Left ventricle myocardium inferior (tissue), 1 donor: ENCODE measurements at regions not wholly inside any gene's neighbourhood (a gene's known extent, or its start where the extent isn't known, plus 50 kb on each side); places are given as distances from the start of the nearest gene placed in this dataset.

ENCODE experiments used
- DNase-seq: peaks from one replicate; pipeline ENCODE4 v3.0.0-alpha.2; 2020
- H3K27ac ChIP-seq: fragments of 200-600 bp; replicated peaks from 2 replicates; pipeline ENCODE4 v1.8.0; 2021
- H3K27me3 ChIP-seq: fragments of 200-600 bp; 2 replicates; pipeline ENCODE4 v1.8.0; 2021; ENCODE audit warnings: low read depth
- H3K36me3 ChIP-seq: fragments of 200-600 bp; 2 replicates; pipeline ENCODE4 v1.8.0; 2021
- H3K4me1 ChIP-seq: fragments of 200-600 bp; 2 replicates; pipeline ENCODE4 v1.8.0; 2021
- H3K4me3 ChIP-seq: fragments of 200-600 bp; 2 replicates; pipeline ENCODE4 v1.8.0; 2021; ENCODE audit warnings: mild to moderate bottlenecking, moderate library complexity
- H3K9me3 ChIP-seq: fragments of 200-600 bp; replicated peaks from 2 replicates; pipeline ENCODE4 v1.8.0; 2021
- intact Hi-C: fragments of 100-400 bp; cut with micrococcal nuclease; formaldehyde crosslinking; loops from one replicate; pipeline ENCODE4 v1.11.0; 2022
- TF ChIP-seq, protein P1 (sequence below): fragments of 200-600 bp; IDR thresholded peaks from 2 replicates; pipeline ENCODE4 v1.8.0; 2021; ENCODE audit warnings: antibody characterized with exemption, mild to moderate bottlenecking, borderline replicate concordance
- donor health status: DM: no; HTN: yes; CAD: no; lungs with severe emphysema.

DNA sequence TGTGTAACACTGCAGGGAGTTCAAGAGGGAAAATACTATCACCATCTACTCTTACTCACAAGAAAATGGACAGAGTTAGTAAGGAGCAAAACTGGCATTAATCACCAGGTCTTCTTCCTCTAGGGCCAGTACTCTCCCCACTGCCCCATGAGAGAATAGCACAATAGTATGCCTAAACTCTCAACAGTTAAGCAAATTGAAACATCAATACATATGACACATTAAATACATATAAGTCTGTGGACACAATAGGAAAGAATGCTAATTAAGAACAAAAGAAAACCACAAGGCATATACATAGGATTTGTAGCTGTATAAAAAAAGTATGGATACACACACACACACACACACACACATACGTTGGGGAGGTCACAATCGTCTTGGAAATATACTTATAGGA lies 197.9 kb upstream of the BDNF start:
- Histone ChIP-seq H3K9me3 (no peaks in the 10 kb centered on the region), H3K36me3 (no peaks in the 10 kb centered on the region), H3K27ac (no peak overlapping the region), H3K4me1 (no peaks in the 10 kb centered on the region), H3K4me3 (no peak overlapping the region), H3K27me3 (peaks cover 1% of the 10 kb centered on the region)
- DNase-seq, result no peak
- TF ChIP-seq, protein P1, sequence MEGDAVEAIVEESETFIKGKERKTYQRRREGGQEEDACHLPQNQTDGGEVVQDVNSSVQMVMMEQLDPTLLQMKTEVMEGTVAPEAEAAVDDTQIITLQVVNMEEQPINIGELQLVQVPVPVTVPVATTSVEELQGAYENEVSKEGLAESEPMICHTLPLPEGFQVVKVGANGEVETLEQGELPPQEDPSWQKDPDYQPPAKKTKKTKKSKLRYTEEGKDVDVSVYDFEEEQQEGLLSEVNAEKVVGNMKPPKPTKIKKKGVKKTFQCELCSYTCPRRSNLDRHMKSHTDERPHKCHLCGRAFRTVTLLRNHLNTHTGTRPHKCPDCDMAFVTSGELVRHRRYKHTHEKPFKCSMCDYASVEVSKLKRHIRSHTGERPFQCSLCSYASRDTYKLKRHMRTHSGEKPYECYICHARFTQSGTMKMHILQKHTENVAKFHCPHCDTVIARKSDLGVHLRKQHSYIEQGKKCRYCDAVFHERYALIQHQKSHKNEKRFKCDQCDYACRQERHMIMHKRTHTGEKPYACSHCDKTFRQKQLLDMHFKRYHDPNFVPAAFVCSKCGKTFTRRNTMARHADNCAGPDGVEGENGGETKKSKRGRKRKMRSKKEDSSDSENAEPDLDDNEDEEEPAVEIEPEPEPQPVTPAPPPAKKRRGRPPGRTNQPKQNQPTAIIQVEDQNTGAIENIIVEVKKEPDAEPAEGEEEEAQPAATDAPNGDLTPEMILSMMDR, result no peak
- intact Hi-C loops, result no loop called here

DNA sequence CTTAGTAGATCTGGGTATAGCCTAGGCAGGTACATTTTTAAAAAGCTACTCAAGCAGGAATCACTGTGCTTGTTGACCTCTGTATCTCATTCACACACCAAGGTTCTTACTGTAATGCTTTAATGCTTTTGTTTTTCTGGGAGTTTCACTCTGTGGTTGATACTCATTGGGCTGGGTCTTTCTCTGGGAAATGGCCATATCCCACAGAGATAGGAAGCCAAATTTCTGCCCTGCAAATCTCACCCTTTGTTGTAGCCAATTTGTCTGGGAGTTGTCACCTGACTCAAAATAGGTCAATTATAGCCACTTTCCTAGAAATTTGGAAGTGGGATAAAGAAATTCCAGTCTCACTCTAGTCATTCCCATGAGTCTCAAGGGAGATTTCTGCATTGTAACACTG lies 195.8 kb upstream of the BDNF start:
- H3K27me3 ChIP-seq, result peaks cover 5% of the 10 kb centered on the region
- TF ChIP-seq, protein P1, result no peak
- intact Hi-C loops, result no loop called here

DNA sequence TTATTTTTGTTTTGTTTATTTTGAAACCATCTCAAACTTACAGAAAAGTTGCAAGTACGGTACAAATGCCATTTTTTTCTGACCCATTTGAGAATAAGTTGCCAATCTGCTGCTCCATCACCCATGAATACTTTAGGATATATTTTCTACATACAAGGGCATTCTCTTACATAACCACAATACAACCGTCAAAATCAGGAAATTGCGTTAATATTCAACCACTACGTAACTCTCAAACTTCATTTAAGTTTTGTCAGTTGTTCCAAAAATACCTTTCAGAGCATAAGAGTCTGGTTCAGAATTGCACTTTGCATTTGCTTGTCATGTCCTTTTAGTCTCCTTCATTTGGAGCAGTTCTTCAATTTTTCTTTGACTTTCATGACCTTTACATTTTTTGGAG lies 194.3 kb upstream of the BDNF start:
- no peaks in the 10 kb centered on the region for H3K9me3 ChIP-seq
- peaks cover 5% of the 10 kb centered on the region for H3K27me3 ChIP-seq
- H3K36me3 ChIP-seq, result no peaks in the 10 kb centered on the region
- no peak overlapping the region for H3K27ac ChIP-seq
- no peak overlapping the region for H3K4me3 ChIP-seq
- TF ChIP-seq, protein P1, result no peak
- no peaks in the 10 kb centered on the region for H3K4me1 ChIP-seq
- no peak for DNase-seq
- intact Hi-C loops, result no loop called here

More for the DNA sequence above, 195.8 kb upstream of the BDNF start:
- DNase-seq, result no peak
- Histone ChIP-seq H3K9me3 (no peaks in the 10 kb centered on the region), H3K4me1 (no peaks in the 10 kb centered on the region), H3K27ac (no peak overlapping the region), H3K36me3 (no peaks in the 10 kb centered on the region), H3K4me3 (no peak overlapping the region)

DNA sequence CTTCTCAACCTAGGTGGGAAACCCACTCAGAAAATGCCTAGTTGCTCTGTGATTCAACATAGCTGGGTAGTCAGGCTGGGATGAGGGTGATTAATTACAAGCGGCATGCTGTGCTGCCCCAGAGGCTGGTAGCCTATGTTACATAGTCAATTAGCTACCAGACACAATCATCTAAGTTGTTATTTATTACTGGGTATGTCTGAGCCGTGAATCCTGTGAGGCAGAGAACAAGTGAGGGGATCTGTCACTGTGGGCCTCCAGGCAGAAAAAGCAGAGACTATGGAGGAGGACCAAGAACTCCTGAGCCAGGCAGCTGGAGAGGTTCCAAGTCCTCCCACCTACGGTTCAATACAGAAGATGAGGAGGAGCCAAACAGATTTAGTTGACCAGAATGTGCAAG lies 186.6 kb upstream of the BDNF start:
- no peak for DNase-seq
- intact Hi-C loops, result no loop called here
- no peak overlapping the region for H3K27ac ChIP-seq
- H3K4me1 ChIP-seq, result no peaks in the 10 kb centered on the region
- no peaks in the 10 kb centered on the region for H3K27me3 ChIP-seq
- H3K36me3 ChIP-seq, result no peaks in the 10 kb centered on the region
- no peak overlapping the region for H3K4me3 ChIP-seq
- H3K9me3 ChIP-seq, result no peaks in the 10 kb centered on the region
- TF ChIP-seq, protein P1, result no peak

DNA sequence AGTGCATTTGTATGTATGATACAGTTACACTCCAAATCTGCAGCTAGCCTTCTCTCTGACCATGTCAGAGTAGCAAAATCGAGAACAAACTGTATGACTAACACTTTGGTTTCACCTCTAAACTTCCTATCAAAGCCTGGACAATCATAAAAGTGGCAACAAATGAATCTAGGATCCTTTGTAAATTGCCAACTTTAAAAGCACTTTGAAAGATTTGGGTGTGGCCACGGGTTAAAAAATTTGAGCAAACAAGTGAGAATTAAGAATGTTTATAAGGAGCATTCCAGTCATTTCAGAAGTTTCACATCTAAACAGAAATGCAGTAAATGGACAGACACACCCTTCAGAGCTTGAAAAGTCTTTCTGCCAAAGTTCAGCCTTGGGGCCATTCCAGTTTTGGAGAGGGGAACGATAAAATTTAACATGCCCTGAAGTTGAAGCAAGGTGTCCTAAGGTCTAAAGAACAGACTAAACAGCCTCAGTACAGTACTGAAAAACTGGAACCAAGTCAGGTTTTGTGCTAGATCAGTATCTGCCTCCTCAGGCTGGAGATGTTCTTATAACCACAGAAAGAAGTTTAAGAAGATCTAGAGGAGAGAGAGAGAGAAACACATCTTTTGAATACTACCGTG lies 181.9 kb upstream of the BDNF start:
- H3K4me1 ChIP-seq, result no peaks in the 10 kb centered on the region
- TF ChIP-seq, protein P1, result no peak
- DNase-seq, result no peak
- H3K4me3 ChIP-seq, result no peak overlapping the region
- no peaks in the 10 kb centered on the region for H3K36me3 ChIP-seq
- intact Hi-C loops, result no loop called here
- H3K27me3 ChIP-seq, result no peaks in the 10 kb centered on the region
- H3K9me3 ChIP-seq, result no peaks in the 10 kb centered on the region
- H3K27ac ChIP-seq, result no peak overlapping the region
